Common myeloid progenitor, CD34-positive (primary cell): ENCODE measurements at regions not wholly inside any gene's neighbourhood (a gene's known extent, or its start where the extent isn't known, plus 50 kb on each side); places are given as distances from the start of the nearest gene placed in this dataset.

Source experiments
- CTCF ChIA-PET: fragments of 350-600 bp; sonication (Branson Sonifier 250); formaldehyde crosslinking; loops from one replicate; lab custom pipeline; 2021; ENCODE audit warnings: antibody characterized with exemption; lab: Charles Lee
- POLR2A ChIA-PET: fragments of 350-600 bp; sonication (Branson Sonifier 250); formaldehyde crosslinking; loops from one replicate; lab custom pipeline; 2021; ENCODE audit warnings: antibody characterized with exemption; lab: Charles Lee
- DNase-seq, 3 donors: peaks; one replicate each; pipeline versions ENCODE4 v3.0.0 to v3.0.0-alpha.2; 2013
- H3K27ac ChIP-seq, 2 experiments: 1 replicate in 1 of 2; 2 replicates in 1 of 2; pipeline ENCODE4 v1.7.0; 2013; ENCODE audit warnings: inconsistent platforms in 2 of 2, low read length in 2 of 2, mild to moderate bottlenecking in 2 of 2, low read depth in 1 of 2, moderate library complexity in 1 of 2; ENCODE audit not compliant: severe bottlenecking in 2 of 2, insufficient read depth in 1 of 2, poor library complexity in 1 of 2
- H3K27me3 ChIP-seq, 5 experiments: replicated peaks in 2 of 5; 1 replicate in 3 of 5; 2 replicates in 2 of 5; pipeline versions ENCODE4 v1.6.1 to v1.7.0; 2013; ENCODE audit warnings: low read length in 4 of 5, mild to moderate bottlenecking in 2 of 5, moderate library complexity in 2 of 5, inconsistent platforms in 1 of 5; ENCODE audit not compliant: insufficient read depth in 5 of 5, control insufficient read depth in 4 of 5
- H3K36me3 ChIP-seq, 4 experiments: 1 replicate in 2 of 4; 2 replicates in 2 of 4; pipeline versions ENCODE4 v1.6.1 to v1.7.0; 2013; ENCODE audit warnings: low read length in 3 of 4, control low read depth in 1 of 4, mild to moderate bottlenecking in 1 of 4; ENCODE audit not compliant: control insufficient read depth in 4 of 4, insufficient read depth in 4 of 4
- H3K4me1 ChIP-seq, 4 experiments: 1 replicate in 3 of 4; 2 replicates in 1 of 4; pipeline versions ENCODE4 v1.6.1 to v1.7.1; 2013; ENCODE audit warnings: low read length in 3 of 4, mild to moderate bottlenecking in 3 of 4, control low read depth in 1 of 4, inconsistent platforms in 1 of 4, moderate library complexity in 1 of 4; ENCODE audit not compliant: control insufficient read depth in 4 of 4, insufficient read depth in 4 of 4; ENCODE audit errors: control extremely low read depth in 1 of 4
- H3K4me3 ChIP-seq, 7 experiments: 1 replicate in 4 of 7; 2 replicates in 3 of 7; pipeline versions ENCODE4 v1.5.1 to v1.7.0; 2013; ENCODE audit warnings: mild to moderate bottlenecking in 7 of 7, low read length in 6 of 7, moderate library complexity in 6 of 7, inconsistent platforms in 2 of 7, low read depth in 2 of 7, control low read depth in 1 of 7; ENCODE audit not compliant: insufficient read depth in 4 of 7, control insufficient read depth in 1 of 7; ENCODE audit errors: extremely low read depth in 1 of 7
- H3K9me3 ChIP-seq, 5 experiments: 1 replicate in 4 of 5; 2 replicates in 1 of 5; pipeline versions ENCODE4 v1.6.1 to v1.7.1; 2013; ENCODE audit warnings: low read length in 4 of 5, mild to moderate bottlenecking in 2 of 5, inconsistent platforms in 1 of 5, low read depth in 1 of 5, moderate library complexity in 1 of 5; ENCODE audit not compliant: control insufficient read depth in 4 of 5, insufficient read depth in 2 of 5; ENCODE audit errors: control extremely low read depth in 1 of 5
- WGBS: methylation state at CpG from one replicate; pipeline ENCODE4 v1.1.5; 2013; ENCODE audit not compliant: insufficient coverage; 5-methylcytosine and 5-hydroxymethylcytosine counted together

- CTCF ChIA-PET, result no interaction called here
- POLR2A ChIA-PET, result no interaction called here
- H3K27ac ChIP-seq, result no peak overlapping the region
- no peak overlapping the region for H3K4me3 ChIP-seq
- 100% methylated on average over 2 of the region's 6 CpGs for WGBS
- H3K27me3 ChIP-seq, result peaks cover 0 to 2% (median 0%) of the 10 kb centered on the region in 5 experiments
- peaks cover 0 to 2% (median 0%) of the 10 kb centered on the region in 5 experiments for H3K9me3 ChIP-seq
- H3K36me3 ChIP-seq, result no peaks in the 10 kb centered on the region
- no peak for DNase-seq
- peaks cover 0 to under 1% (median 0%) of the 10 kb centered on the region in 4 experiments for H3K4me1 ChIP-seq
Measured at GRCh38 chr9:89670801-89671434, 66.1 kb downstream of the GADD45G start.

GRCh38 chr9:89674667-89675057 is 69.8 kb downstream of the GADD45G start:
- Histone ChIP-seq H3K27ac (no peak overlapping the region), H3K4me1 (no peaks in the 10 kb centered on the region), H3K9me3 (peaks cover 0 to 2% (median 0%) of the 10 kb centered on the region in 5 experiments), H3K4me3 (no peak overlapping the region), H3K27me3 (no peaks in the 10 kb centered on the region), H3K36me3 (no peaks in the 10 kb centered on the region)
- ChIA-PET POLR2A (no interaction called here), CTCF (no interaction called here)
- 98% methylated on average over 4 of the region's 4 CpGs for WGBS
- no peak for DNase-seq

- Histone ChIP-seq H3K36me3 (no peaks in the 10 kb centered on the region), H3K27ac (no peak overlapping the region), H3K9me3 (peaks cover 0 to 2% (median 0%) of the 10 kb centered on the region in 5 experiments), H3K4me3 (no peak overlapping the region), H3K4me1 (no peaks in the 10 kb centered on the region), H3K27me3 (no peaks in the 10 kb centered on the region)
- no peak for DNase-seq
- ChIA-PET POLR2A (no interaction called here), CTCF (no interaction called here)
- 96% methylated on average over 14 of the region's 15 CpGs for WGBS
Measured at GRCh38 chr9:89675058-89675742, 70.4 kb downstream of the GADD45G start.

GRCh38 chr9:89676281-89676680 is 71.5 kb downstream of the GADD45G start:
- Histone ChIP-seq H3K4me3 (no peak overlapping the region), H3K27me3 (no peaks in the 10 kb centered on the region), H3K36me3 (no peaks in the 10 kb centered on the region), H3K4me1 (no peaks in the 10 kb centered on the region), H3K9me3 (peaks cover 0 to 2% (median 0%) of the 10 kb centered on the region in 5 experiments), H3K27ac (no peak overlapping the region)
- WGBS, result 99% methylated on average over 22 of the region's 22 CpGs
- no peak for DNase-seq
- ChIA-PET POLR2A (no interaction called here), CTCF (interaction anchor here (1.2 kb wide), 1 partner anchor 74 kb away, joined by 3 read pairs; no protein-coding TSS in a partner anchor)

GRCh38 chr9:89677702-89678395 is 73.0 kb downstream of the GADD45G start:
- H3K4me3 ChIP-seq, result no peak overlapping the region
- ChIA-PET CTCF (no interaction called here), POLR2A (no interaction called here)
- no peaks in the 10 kb centered on the region for H3K36me3 ChIP-seq
- DNase-seq, result no peak
- H3K27me3 ChIP-seq, result no peaks in the 10 kb centered on the region
- WGBS, result 90% methylated on average over 11 of the region's 12 CpGs
- H3K9me3 ChIP-seq, result no peaks in the 10 kb centered on the region
- H3K4me1 ChIP-seq, result no peaks in the 10 kb centered on the region
- no peak overlapping the region for H3K27ac ChIP-seq

GRCh38 chr9:89678396-89679015 is 73.7 kb downstream of the GADD45G start:
- 96% methylated on average over 4 of the region's 10 CpGs for WGBS
- Histone ChIP-seq H3K27ac (no peak overlapping the region), H3K36me3 (no peaks in the 10 kb centered on the region), H3K27me3 (no peaks in the 10 kb centered on the region), H3K9me3 (no peaks in the 10 kb centered on the region), H3K4me1 (no peaks in the 10 kb centered on the region), H3K4me3 (no peak overlapping the region)
- CTCF ChIA-PET, result interaction anchor here (1.4 kb wide), 1 partner anchor 76 kb away, joined by 3 read pairs; no protein-coding TSS in a partner anchor
- no peak for DNase-seq
- POLR2A ChIA-PET, result no interaction called here
